Panc1 (cell line): ENCODE measurements at regions not wholly inside any gene's neighbourhood (a gene's known extent, or its start where the extent isn't known, plus 50 kb on each side); places are given as distances from the start of the nearest gene placed in this dataset.

ENCODE experiments used
- ATAC-seq: fragments of 200-7000 bp; cut with Tn5 transposase; 2 replicates; pipeline ENCODE4 v1.9.1; 2020; ENCODE audit warnings: mild to moderate bottlenecking, moderate library complexity
- BruUV-seq: library from RNA; stranded (reverse); fragments of 400-500 nt; replicated peaks from 2 replicates; lab custom pipeline; 2021; lab: Mats Ljungman, UMichigan
- CTCF ChIA-PET: fragments of 300-600 bp; sonication (Branson Sonifier 250); formaldehyde crosslinking; loops from one replicate; lab custom pipeline; 2022; ENCODE audit warnings: antibody characterized with exemption; lab: Charles Lee
- POLR2A ChIA-PET: fragments of 300-600 bp; sonication (Branson Sonifier 250); formaldehyde crosslinking; loops from one replicate; lab custom pipeline; 2022; ENCODE audit warnings: antibody characterized with exemption; lab: Charles Lee
- DNase-seq: peaks from one replicate; pipeline ENCODE4 v3.0.0-alpha.2; 2010; ENCODE audit warnings: low read depth, low spot score
- H3K27ac ChIP-seq: 2 replicates; pipeline ENCODE4 v1.5.1; 2011; ENCODE audit warnings: mild to moderate bottlenecking, low read length, inconsistent platforms
- H3K27me3 ChIP-seq: fragments of 200-500 bp; sonication (Bioruptor generic); 2 replicates; pipeline ENCODE4 v1.6.0; 2014; ENCODE audit warnings: low read length, inconsistent platforms; ENCODE audit not compliant: control insufficient read depth, insufficient read depth
- H3K36me3 ChIP-seq: fragments of 200-500 bp; sonication (Bioruptor generic); 2 replicates; pipeline ENCODE4 v1.5.1; 2014; ENCODE audit warnings: inconsistent platforms, mild to moderate bottlenecking, low read length, moderate library complexity; ENCODE audit not compliant: control insufficient read depth, insufficient read depth
- H3K4me1 ChIP-seq: 2 replicates; pipeline ENCODE4 v1.5.1; 2011; ENCODE audit warnings: inconsistent platforms, mild to moderate bottlenecking, low read length, moderate library complexity; ENCODE audit not compliant: control insufficient read depth, insufficient read depth
- H3K4me3 ChIP-seq, 2 experiments: 2 replicates each; pipeline ENCODE4 v1.5.1; 2011 to 2012; ENCODE audit warnings: low read depth in 2 of 2, low read length in 2 of 2, mild to moderate bottlenecking in 2 of 2, inconsistent platforms in 1 of 2, moderate library complexity in 1 of 2
- H3K9me3 ChIP-seq: fragments of 200-500 bp; sonication (Bioruptor generic); 2 replicates; pipeline ENCODE4 v1.5.1; 2014; ENCODE audit warnings: low read depth, mild to moderate bottlenecking, inconsistent platforms, low read length, moderate library complexity; ENCODE audit not compliant: control insufficient read depth, insufficient read depth
- POLR2AphosphoS5 ChIP-seq: IDR thresholded peaks from 2 replicates; pipeline ENCODE4 v1.6.1; 2012; ENCODE audit warnings: mild to moderate bottlenecking, low read depth, low read length, moderate library complexity
- SIN3A ChIP-seq: IDR thresholded peaks from 2 replicates; pipeline ENCODE4 v1.6.1; 2012; ENCODE audit warnings: low read depth, mild to moderate bottlenecking, low read length, moderate library complexity, borderline replicate concordance; ENCODE audit not compliant: insufficient read depth
- TCF7L2 ChIP-seq: IDR thresholded peaks from 2 replicates; pipeline ENCODE4 v1.6.1; 2011; ENCODE audit warnings: mild to moderate bottlenecking, low read depth, low read length, inconsistent platforms
- in situ Hi-C: cut with HindIII; loops from 2 replicates; pipeline ENCODE4 v1.10.0; 2016; ENCODE audit warnings: low sequenced_read_pairs, low pct_unique_long_range_greater_than_20kb
- intact Hi-C: fragments of 100-400 bp; cut with micrococcal nuclease; formaldehyde crosslinking; loops from one replicate; pipeline ENCODE4 v1.10.0; 2022; ENCODE audit not compliant: unreplicated experiment
- TF ChIP-seq, protein P1 (sequence below): fragments of 450-650 bp; IDR thresholded peaks from 2 replicates; pipeline ENCODE4 v1.5.1; 2017; ENCODE audit warnings: mild to moderate bottlenecking
- TF ChIP-seq, protein P2 (sequence below), 2 experiments: IDR thresholded peaks; 2 replicates each; pipeline ENCODE4 v1.6.1; 2011 to 2012; ENCODE audit warnings: low read depth in 2 of 2, control low read depth in 1 of 2, low read length in 1 of 2, mild to moderate bottlenecking in 1 of 2, moderate library complexity in 1 of 2; ENCODE audit not compliant: insufficient read depth in 1 of 2

DNA sequence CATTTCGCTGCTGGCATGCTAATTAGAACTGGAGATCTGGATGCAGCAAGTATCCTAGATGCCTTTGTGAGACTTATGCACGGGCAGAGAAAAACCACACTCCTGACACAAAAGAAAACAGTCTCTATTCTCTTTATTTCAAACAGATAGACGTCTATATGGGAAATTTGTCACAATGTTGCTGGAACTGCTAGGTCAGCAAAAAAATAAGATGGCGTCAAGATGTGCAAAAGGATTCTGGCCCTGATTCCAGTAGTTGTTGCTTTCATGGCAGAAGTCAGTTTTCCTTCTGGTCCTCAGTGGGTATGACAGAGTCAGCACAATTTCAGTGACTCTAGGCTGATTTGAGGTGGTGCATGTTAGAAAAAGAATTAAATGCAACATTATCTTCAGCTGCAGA lies 1068.0 kb downstream of the SLITRK5 start:
- DNase-seq (no peak), ATAC-seq (no peak)
- ChIA-PET POLR2A (no interaction called here), CTCF (no interaction called here)
- no peaks in the 10 kb centered on the region for H3K9me3 ChIP-seq
- no peaks in the 10 kb centered on the region for H3K27me3 ChIP-seq
- TF ChIP-seq TCF7L2 = no peak
- TF ChIP-seq, protein P1, sequence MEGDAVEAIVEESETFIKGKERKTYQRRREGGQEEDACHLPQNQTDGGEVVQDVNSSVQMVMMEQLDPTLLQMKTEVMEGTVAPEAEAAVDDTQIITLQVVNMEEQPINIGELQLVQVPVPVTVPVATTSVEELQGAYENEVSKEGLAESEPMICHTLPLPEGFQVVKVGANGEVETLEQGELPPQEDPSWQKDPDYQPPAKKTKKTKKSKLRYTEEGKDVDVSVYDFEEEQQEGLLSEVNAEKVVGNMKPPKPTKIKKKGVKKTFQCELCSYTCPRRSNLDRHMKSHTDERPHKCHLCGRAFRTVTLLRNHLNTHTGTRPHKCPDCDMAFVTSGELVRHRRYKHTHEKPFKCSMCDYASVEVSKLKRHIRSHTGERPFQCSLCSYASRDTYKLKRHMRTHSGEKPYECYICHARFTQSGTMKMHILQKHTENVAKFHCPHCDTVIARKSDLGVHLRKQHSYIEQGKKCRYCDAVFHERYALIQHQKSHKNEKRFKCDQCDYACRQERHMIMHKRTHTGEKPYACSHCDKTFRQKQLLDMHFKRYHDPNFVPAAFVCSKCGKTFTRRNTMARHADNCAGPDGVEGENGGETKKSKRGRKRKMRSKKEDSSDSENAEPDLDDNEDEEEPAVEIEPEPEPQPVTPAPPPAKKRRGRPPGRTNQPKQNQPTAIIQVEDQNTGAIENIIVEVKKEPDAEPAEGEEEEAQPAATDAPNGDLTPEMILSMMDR = no peak
- no peak for TF ChIP-seq SIN3A
- TF ChIP-seq, protein P2, sequence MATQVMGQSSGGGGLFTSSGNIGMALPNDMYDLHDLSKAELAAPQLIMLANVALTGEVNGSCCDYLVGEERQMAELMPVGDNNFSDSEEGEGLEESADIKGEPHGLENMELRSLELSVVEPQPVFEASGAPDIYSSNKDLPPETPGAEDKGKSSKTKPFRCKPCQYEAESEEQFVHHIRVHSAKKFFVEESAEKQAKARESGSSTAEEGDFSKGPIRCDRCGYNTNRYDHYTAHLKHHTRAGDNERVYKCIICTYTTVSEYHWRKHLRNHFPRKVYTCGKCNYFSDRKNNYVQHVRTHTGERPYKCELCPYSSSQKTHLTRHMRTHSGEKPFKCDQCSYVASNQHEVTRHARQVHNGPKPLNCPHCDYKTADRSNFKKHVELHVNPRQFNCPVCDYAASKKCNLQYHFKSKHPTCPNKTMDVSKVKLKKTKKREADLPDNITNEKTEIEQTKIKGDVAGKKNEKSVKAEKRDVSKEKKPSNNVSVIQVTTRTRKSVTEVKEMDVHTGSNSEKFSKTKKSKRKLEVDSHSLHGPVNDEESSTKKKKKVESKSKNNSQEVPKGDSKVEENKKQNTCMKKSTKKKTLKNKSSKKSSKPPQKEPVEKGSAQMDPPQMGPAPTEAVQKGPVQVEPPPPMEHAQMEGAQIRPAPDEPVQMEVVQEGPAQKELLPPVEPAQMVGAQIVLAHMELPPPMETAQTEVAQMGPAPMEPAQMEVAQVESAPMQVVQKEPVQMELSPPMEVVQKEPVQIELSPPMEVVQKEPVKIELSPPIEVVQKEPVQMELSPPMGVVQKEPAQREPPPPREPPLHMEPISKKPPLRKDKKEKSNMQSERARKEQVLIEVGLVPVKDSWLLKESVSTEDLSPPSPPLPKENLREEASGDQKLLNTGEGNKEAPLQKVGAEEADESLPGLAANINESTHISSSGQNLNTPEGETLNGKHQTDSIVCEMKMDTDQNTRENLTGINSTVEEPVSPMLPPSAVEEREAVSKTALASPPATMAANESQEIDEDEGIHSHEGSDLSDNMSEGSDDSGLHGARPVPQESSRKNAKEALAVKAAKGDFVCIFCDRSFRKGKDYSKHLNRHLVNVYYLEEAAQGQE (IDR thresholded peaks at IDR 0.05; ENCODE audit: insufficient read depth in 1 of 2, low read depth in 2 of 2, low read length in 1 of 2) = no peak
- H3K4me1 ChIP-seq = no peaks in the 10 kb centered on the region; the same call in 1 of the 2 replicates
- H3K27ac ChIP-seq = no peak overlapping the region
- BruUV-seq = no TSS peak
- in situ Hi-C loops = no loop called here
- H3K4me3 ChIP-seq = no peak overlapping the region
- no peaks in the 10 kb centered on the region for H3K36me3 ChIP-seq
- intact Hi-C loops = no loop called here

DNA sequence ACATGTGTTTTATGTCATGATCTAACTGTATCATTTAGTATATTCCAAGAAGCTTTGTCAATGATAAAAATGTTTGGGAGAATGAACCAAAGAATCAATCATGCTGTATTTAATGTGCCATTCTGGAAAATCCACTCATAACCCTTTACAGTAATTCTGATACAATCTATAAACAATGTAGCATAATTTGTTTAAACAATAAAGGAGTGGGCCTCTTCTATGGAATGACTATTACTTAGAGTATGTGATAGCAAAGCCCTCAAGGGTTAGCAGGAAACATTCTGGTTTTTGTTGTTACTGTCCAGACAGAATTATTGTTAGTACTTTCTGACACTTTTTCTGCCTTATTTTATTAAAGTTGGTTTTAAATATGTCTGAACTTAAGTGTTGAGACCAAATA lies 1073.1 kb downstream of the SLITRK5 start:
- CTCF ChIA-PET = no interaction called here
- no peak overlapping the region for H3K4me3 ChIP-seq
- TF ChIP-seq, protein P2 (IDR thresholded peaks at IDR 0.05; ENCODE audit: insufficient read depth in 1 of 2, low read depth in 2 of 2, low read length in 1 of 2) = no peak
- TF ChIP-seq, protein P1 = no peak
- TF ChIP-seq POLR2AphosphoS5 = no peak
- no peak for TF ChIP-seq TCF7L2
- TF ChIP-seq SIN3A = no peak
- in situ Hi-C loops = no loop called here
- H3K27ac ChIP-seq = no peak overlapping the region
- intact Hi-C loops = no loop called here
- POLR2A ChIA-PET = no interaction called here
- no peaks in the 10 kb centered on the region for H3K4me1 ChIP-seq
- H3K36me3 ChIP-seq = no peaks in the 10 kb centered on the region
- no peaks in the 10 kb centered on the region for H3K9me3 ChIP-seq
- H3K27me3 ChIP-seq = no peaks in the 10 kb centered on the region
- no peak for DNase-seq
- ATAC-seq = no peak
- BruUV-seq = no TSS peak
